GM21447 (cell line): ENCODE measurements at regions not wholly inside any gene's neighbourhood (a gene's known extent, or its start where the extent isn't known, plus 50 kb on each side); places are given as distances from the start of the nearest gene placed in this dataset.
"Not testable (repeated sequence)": the region's sequence is repeated elsewhere in the genome, so short reads cannot be mapped to it uniquely, and the experiment has no call there.

ENCODE experiments used
- ATAC-seq: cut with Tn5 transposase; IDR thresholded peaks from one replicate; pipeline ENCODE4 v1.9.1; 2021; ENCODE audit not compliant: unreplicated experiment

- ATAC-seq = no peak
Measured at GRCh38 chr12:28023156-28023887, 50.8 kb upstream of the PTHLH start.

DNA sequence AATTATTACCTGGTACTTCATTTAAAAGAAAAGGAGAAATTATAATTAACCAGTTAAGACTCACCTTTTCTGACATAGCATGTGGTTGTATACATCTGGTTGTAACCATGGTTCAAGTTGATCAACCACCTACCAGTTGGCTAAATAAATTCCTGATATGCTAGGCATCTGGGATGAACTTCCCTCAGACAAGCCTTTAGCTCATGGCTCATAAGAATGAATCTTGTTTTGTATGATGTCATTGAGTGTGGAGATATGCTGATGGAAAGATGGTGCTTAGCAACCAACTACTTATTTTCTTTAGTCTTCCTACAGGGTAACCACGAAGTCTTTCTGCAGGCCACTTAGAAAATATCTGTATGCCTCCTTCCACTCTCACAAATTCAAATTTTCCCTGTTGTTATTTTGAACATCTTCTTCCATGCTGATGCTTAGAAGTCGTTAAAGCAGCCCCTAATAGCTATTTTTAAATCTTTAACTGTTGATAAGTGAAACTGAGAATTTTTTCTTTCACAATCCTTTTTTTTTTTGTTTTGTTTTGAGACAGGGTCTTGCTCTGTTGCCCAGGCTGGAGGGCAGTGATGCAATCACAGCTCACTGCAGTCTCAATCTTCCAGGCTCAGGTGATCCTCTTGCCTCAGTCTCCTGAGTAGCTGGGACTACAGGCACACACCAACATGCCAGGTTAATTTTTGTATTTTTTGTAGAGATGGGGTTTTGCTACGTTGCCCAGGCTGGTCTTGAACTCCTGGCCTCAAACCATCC, 51.9 kb upstream of the PTHLH start:
- no peak for ATAC-seq

GRCh38 chr12:28025821-28026505, 53.4 kb upstream of the PTHLH start:
- no peak for ATAC-seq

DNA sequence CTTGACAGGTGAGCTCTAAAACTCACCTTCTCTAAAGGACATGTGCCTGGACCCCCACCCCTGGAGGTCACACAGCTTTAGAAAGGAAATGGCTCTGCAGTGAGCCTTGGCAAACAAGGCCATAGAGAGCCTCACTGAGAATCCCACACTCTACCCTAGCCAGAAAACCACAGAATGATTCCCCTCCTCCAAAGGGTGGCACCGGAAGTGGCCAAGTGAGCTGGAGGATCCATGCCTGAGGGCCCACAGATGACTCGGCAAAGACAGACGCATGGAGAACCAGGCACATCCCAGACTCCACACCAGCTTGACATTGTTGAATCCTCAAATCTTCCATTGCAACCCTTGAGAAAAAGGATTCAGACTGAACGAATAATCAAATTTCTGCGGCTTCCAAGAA, 54.2 kb upstream of the PTHLH start:
- no peak for ATAC-seq

GRCh38 chr12:28027328-28027727, 54.8 kb upstream of the PTHLH start:
- ATAC-seq = no peak

DNA sequence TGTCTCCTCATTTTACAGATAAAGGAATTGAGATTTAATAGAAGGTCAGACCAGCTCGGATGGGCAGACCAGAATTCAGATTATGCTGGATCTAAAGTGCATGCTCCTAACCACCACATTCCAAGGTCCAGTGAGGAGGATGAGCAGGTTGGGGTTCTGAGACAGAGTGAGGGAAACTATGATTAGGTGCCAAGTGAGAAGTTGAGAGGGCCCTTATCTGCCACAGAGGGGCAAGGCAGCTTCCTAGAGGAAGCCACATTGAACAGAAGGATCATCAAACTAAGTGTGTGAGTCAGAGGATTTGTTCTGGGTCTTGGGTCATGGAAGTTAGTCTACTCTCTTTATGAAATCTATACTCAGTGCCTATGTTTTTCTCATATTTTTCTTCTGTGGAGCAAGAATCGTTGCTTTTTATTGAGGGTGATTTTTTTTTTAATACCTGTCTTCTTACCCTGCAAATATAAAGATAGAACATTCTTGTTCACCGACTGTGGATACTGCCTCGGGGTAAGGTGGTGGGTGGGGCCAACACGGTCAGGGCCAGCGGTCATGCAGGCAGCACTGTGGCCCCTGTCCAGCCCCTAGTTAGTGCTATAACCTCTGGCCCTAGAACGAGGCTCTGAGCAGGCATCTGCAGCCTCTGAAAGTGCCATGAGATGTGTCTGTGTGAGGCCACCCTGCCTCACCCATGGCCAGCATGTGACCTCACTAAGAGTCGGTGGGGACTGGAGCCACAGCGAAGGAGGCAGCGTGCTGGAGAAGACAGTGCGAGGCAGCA, 55.6 kb upstream of the PTHLH start:
- ATAC-seq = no peak

DNA sequence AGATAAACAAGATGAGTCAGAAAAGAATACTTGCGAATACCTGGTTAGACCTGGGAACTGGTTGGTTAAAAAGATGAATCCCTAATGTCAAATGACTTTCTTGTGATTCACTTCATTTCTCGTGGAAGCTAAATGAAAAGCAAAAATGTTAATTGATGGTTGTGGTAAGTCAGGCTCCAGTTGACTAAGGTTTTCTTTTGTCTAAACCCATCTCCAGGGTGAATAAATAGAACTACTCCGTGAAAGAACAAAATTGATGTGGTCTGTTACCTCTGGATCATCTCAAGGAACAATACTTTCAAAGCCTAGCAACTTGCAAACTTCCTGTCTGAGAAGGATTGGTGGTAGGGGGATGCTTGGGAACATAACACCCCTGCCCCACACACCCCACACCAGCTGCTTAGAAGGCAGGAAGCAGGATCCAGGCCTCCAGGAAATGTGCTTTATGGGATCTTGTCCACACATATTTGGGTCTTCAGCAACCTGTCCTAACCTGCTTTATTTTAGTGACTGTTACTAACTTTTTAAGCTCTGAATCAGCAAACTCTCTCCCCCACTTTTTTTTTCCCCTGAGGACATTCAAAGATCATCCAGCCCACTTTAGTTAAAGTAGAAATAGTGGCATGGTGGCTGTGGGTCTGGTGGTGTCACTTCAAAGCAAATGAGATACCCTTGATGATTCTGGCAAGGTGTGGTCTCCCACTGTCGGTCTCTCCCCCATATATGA, 60.4 kb upstream of the PTHLH start:
- no peak for ATAC-seq

- no peak for ATAC-seq
Measured at GRCh38 chr12:28033538-28033915, 61.0 kb upstream of the PTHLH start.

DNA sequence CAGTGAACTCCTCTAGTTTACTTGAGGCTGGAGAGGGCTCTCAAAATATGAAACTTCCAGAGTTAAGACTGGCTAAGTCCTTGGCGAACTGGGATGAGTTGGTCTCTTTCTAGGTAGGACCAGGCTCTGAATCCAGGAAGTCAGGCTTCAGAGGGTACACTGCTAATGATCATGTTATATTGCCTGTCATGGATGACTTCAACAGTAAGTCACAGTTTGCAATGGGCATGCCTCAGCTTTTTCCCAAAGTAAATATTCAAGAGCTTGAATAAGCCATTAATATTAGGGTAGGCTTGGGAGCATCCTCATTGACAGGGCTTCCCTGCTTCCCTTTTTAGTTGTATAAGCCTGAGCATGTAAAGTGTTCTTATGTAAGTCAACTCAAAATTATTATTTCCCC, 61.7 kb upstream of the PTHLH start:
- no peak for ATAC-seq

- ATAC-seq = no peak
Measured at GRCh38 chr12:28035500-28035899, 63.0 kb upstream of the PTHLH start.

DNA sequence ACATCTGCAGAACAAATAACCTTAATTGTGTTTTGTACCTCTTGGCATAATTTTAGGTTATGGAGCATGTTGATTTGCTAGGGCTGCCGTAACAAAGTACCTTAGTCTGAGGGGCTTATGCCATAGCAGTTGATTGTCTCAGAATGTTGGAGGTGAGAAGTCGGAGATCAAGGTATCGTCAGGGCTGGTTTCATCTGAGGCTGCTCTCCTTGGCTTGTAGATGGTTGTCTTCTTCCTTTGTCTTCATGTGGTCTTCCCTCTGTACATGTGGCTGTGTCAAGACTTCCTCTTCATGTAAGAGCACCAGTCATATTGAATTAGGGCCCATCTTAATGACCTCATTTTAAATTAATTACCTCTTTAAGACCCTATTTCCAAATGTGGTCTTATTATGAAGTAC, 64.4 kb upstream of the PTHLH start:
- no peak for ATAC-seq

- no peak for ATAC-seq
Measured at GRCh38 chr12:28040246-28040645, 67.7 kb upstream of the PTHLH start.

DNA sequence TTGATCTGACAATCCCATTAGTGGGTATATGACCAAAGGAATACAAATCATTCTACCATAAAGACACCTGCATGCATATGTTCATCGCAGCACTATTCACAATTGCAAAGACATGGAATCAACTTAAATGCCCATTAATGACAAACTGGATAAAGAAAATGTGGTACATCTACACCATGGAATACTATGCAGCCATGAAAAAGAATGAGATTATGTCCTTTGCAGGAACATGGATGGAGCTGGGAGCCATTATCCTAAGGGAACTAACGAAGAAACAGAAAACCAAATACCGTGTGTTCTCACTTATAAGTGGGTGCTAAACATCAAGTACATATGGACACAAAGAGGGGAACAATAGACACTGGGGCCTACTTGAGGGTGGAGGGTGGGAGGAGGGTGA, 74.1 kb upstream of the PTHLH start:
- not testable (repeated sequence) for ATAC-seq

GRCh38 chr12:28050606-28051005, 78.1 kb upstream of the PTHLH start:
- no peak for ATAC-seq

GRCh38 chr12:28051516-28052354, 79.2 kb upstream of the PTHLH start:
- no peak for ATAC-seq

- no peak for ATAC-seq
Measured at GRCh38 chr12:28053564-28053963, 81.0 kb upstream of the PTHLH start.

GRCh38 chr12:28054583-28054982, 82.0 kb upstream of the PTHLH start:
- no peak for ATAC-seq

- ATAC-seq = no peak
Measured at GRCh38 chr12:28057856-28058615, 85.5 kb upstream of the PTHLH start.

GRCh38 chr12:28059220-28059619, 86.7 kb upstream of the PTHLH start:
- ATAC-seq = no peak
